AG04449 (cell line): ENCODE measurements at regions not wholly inside any gene's neighbourhood (a gene's known extent, or its start where the extent isn't known, plus 50 kb on each side); places are given as distances from the start of the nearest gene placed in this dataset.

Experiments
- CTCF ChIA-PET: fragments of 350-600 bp; formaldehyde crosslinking; extraction: SDS; loops from one replicate; lab custom pipeline; 2021; ENCODE audit warnings: antibody characterized with exemption; lab: Yijun Ruan, JAX
- POLR2A ChIA-PET: fragments of 400-600, 350-600 bp; formaldehyde crosslinking; extraction: SDS; loops from one replicate; lab custom pipeline; 2020; ENCODE audit warnings: antibody characterized with exemption, inconsistent platforms; lab: Yijun Ruan, JAX
- DNase-seq: peaks from one replicate; pipeline ENCODE4 v3.0.0-alpha.2; 2010; ENCODE audit warnings: low read depth, low spot score
- H3K4me3 ChIP-seq: 2 replicates; pipeline ENCODE4 v1.5.1; 2011; ENCODE audit warnings: low read depth, mild to moderate bottlenecking, control low read depth, low read length
- TF ChIP-seq, protein P1 (sequence below): IDR thresholded peaks from one replicate; pipeline ENCODE4 v1.5.1; 2011; ENCODE audit warnings: mild to moderate bottlenecking, moderate library complexity, low read length, control low read depth, inconsistent platforms; ENCODE audit not compliant: insufficient read depth; ENCODE audit errors: missing control alignments

DNA sequence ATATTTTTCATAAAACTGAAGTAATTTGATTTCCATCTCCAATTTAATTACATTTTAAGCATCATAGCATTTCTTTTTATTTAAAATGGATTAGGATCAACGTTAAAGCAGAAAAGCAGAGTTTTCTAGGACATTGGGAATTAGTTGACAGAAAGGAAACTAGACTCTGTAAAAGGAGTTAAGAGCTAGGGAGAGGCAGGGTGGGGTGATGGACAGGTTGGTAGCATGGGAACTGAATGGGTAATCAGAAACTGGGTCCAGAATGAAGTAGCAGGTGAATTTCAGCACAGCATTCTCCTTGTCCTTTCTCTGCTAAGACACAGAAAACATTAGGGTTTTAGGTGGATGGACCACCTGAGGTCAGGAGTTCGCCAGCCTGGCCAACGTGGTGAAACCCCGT lies 97.6 kb downstream of the ANAPC4 start:
- POLR2A ChIA-PET = no interaction called here
- no peak for DNase-seq

GRCh38 chr4:25477221-25477620 lies 100.2 kb downstream of the ANAPC4 start:
- DNase-seq = no peak
- ChIA-PET POLR2A (no interaction called here), CTCF (interaction anchor here (1.2 kb wide), 1 partner anchor 10 kb away, joined by 3 read pairs; no protein-coding TSS in a partner anchor)
- TF ChIP-seq, protein P1, sequence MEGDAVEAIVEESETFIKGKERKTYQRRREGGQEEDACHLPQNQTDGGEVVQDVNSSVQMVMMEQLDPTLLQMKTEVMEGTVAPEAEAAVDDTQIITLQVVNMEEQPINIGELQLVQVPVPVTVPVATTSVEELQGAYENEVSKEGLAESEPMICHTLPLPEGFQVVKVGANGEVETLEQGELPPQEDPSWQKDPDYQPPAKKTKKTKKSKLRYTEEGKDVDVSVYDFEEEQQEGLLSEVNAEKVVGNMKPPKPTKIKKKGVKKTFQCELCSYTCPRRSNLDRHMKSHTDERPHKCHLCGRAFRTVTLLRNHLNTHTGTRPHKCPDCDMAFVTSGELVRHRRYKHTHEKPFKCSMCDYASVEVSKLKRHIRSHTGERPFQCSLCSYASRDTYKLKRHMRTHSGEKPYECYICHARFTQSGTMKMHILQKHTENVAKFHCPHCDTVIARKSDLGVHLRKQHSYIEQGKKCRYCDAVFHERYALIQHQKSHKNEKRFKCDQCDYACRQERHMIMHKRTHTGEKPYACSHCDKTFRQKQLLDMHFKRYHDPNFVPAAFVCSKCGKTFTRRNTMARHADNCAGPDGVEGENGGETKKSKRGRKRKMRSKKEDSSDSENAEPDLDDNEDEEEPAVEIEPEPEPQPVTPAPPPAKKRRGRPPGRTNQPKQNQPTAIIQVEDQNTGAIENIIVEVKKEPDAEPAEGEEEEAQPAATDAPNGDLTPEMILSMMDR = no peak
- no peak overlapping the region for H3K4me3 ChIP-seq

More for the DNA sequence above, 97.6 kb downstream of the ANAPC4 start:
- CTCF ChIA-PET = no interaction called here
- TF ChIP-seq, protein P1 = no peak
- H3K4me3 ChIP-seq = no peak overlapping the region

GRCh38 chr4:25481648-25482047 lies 104.6 kb downstream of the ANAPC4 start:
- ChIA-PET POLR2A (no interaction called here), CTCF (no interaction called here)
- TF ChIP-seq, protein P1 = no peak
- H3K4me3 ChIP-seq = no peak overlapping the region
- DNase-seq = no peak

DNA sequence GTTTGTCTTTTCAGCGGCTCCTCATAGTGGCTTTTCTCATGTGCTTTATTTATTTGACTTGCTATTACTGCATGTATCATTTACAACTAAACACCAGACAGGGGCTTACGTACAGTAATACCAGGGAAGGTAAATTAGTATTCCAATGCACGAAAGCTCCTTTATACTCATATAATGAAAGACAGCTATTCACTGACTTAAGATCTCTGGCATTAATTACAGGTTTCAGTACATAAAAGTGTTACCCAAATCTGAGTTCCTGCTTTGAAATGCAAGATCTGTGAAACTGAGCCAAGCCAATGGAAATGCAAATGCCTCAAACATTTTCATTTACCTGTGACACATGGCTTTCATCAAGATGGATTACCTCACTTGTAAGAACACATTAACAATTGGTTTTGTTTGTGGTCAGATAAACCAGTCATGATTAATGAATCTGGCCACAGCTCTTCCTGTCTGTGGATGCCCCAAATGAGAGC lies 107.2 kb downstream of the ANAPC4 start:
- no peak for DNase-seq
- ChIA-PET POLR2A (no interaction called here), CTCF (no interaction called here)
- no peak overlapping the region for H3K4me3 ChIP-seq
- TF ChIP-seq, protein P1 = no peak

- no peak overlapping the region for H3K4me3 ChIP-seq
- ChIA-PET CTCF (no interaction called here), POLR2A (no interaction called here)
- DNase-seq = no peak
- TF ChIP-seq, protein P1 = no peak
Observed at GRCh38 chr4:25485104-25485503, 108.0 kb downstream of the ANAPC4 start.

- POLR2A ChIA-PET = no interaction called here
- no peak for DNase-seq
- CTCF ChIA-PET = interaction anchor here (1.2 to 1.4 kb wide), 2 partner anchors 9 to 46 kb away, joined by 3 to 4 read pairs; no protein-coding TSS in a partner anchor
- TF ChIP-seq, protein P1 = no peak
- no peak overlapping the region for H3K4me3 ChIP-seq
Observed at GRCh38 chr4:25486171-25486570, 109.1 kb downstream of the ANAPC4 start.
